Activated T-cell treated with anti-CD3 and anti-CD28 coated beads, Interleukin-2, amount 50 U/mL, for 48 hours (primary cell): ENCODE measurements at regions not wholly inside any gene's neighbourhood (a gene's known extent, or its start where the extent isn't known, plus 50 kb on each side); places are given as distances from the start of the nearest gene placed in this dataset.

ENCODE experiments used
- DNase-seq, 2 experiments: peaks; one replicate each; pipeline ENCODE4 v3.0.0-alpha.2; 2020

DNA sequence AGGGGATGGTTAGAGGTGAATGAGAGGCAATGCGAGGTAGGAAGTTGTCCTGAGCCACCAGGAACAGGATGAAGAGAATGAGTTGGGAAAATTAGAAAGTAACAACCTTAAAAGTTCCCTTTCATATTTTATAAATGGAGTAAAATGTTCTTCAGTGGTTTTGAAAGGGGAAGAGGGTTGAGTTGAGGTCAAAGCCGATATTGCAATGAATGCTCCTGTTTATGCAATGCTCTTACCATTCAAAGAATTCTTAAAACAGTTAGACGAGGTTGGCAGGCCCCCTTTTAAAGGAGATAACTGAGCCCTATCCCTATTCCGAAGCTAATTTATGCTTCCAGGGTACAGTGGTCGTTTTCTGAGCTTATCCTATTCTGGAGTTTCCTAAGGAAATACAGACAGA lies 2110.3 kb upstream of the CELF4 start:
- no peak for DNase-seq

- DNase-seq = no peak
Observed at GRCh38 chr18:39675368-39675767, 2109.8 kb upstream of the CELF4 start.

DNA sequence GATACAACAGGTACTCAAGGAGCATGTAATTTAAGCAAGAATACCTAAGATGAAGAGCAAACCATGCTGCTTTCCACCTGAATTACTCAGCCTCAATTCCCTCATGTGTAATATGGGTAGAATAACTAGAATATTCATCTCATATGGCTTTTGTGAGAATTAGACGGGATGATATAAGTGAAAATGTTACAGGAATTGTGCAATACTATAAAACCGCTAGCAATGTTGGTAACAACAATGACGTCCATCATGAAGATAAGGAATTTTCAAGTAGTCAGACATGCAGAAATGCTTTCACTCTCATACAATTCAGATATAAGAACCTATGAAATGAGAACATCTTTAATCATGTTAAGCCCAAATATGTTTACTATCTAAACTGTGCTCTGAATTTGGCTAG lies 2106.6 kb upstream of the CELF4 start:
- no peak for DNase-seq

DNA sequence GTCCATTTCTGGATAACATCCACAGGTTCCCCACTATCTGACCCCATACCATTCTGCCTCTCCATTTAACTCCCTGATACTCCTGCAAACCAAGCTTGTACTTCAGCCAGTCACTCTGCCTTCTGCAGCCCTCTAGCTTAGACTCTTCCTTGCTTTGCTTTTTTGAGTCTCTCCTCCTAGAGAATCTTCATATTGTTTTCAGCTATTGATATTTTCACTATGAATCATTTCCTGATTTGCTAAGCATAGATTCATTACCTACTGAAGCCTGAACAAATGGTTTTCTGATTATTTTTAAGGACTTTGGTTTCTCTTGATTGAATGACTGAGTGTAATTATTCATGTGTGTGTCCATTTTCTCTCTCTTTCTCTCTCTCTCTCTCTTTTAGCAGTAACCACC lies 2102.3 kb upstream of the CELF4 start:
- no peak for DNase-seq

DNA sequence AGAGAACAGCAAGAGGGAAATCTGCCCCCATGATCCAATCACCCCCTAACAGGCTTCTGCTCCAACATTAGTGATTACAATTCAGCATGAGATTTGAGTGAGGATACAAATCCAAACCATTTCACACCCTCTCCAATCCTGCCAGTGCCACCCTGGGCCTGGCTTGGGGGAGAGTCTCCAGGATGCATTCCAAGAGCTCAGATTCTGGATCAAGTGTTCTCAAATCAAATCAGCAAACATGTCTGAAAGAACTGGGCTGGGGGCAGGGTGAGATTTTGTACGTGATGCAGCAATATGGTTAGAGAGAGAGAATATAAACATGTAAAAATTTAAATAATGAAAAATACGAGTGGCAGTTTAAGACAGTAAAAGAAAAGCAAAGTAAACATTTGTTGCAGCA lies 2100.9 kb upstream of the CELF4 start:
- no peak for DNase-seq

DNA sequence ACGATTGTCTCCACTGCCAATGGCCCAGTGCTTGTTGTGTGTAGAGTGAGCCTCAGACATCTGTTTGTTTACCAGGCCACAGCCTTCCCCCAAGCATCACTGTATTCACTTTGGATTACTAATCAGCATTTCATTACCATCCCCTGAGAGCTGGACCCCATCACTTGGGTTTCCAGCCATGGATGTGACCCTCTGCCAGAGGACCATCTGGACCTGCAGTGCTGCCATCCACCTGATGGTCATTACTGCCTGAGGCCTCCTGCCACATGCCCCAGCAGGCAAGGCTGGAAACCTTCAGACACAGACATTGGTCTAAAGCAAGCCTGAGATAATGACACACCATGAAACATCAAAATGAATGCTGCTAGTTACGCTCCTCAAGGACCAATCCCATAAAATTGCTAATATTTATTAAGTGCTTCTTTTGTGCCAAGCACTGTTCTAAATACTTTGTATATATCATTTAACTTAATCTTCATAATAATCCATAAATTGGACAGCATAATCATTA lies 2096.3 kb upstream of the CELF4 start:
- DNase-seq = no peak

DNA sequence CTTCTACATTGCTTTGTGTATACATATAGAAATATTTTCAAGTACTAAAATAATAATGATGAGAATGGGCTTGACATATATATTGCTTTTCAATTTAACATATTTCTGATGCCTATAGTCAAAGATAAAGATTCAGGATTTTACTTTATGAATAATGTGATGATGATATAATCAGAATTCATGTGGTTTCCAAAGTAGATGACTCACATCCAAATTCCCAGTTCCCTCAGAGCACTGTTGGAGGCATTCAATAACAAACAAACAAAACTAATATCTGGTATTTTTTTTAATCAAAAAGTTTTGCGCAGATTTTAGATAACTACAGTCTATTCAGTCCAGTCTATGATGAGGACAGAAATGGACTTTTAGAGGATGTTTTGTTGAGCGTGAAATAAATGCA lies 2094.5 kb upstream of the CELF4 start:
- no peak for DNase-seq

DNA sequence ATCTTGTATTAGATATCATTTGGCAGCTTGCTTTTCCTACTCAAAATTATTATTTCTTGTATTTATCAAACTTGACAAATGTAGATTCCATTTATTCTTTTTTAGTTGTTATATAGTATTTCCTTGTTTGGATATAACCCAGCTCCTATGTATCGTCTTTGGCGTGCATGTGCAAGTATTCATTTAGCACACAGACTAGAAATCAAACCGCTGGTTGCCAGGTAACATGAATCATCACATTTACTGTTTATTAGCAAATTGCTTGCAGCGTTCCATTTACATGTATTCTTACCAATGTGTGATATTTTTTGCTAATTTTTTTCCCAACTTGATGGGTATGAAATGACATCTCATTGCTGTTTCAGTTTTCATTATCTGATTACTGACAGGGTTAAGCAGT lies 2089.7 kb upstream of the CELF4 start:
- no peak for DNase-seq

DNA sequence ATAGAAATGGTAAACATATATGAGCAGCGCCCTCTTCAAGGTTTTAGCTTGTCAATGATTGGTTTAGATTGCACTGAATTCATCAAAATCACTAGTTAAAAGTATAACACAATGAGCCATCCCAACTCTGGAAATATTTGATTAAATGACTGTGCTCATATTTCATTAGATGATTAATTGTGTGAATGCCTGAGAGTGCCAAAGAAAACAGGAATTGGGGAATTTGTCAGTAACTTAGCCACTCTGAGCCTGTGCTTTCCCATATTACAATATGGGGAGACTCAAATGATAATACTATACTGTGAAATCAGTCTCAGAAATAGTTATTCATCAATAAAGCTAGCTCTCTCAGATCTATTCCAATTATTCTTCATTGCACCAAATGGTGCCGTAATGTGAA lies 2087.6 kb upstream of the CELF4 start:
- no peak for DNase-seq

- no peak for DNase-seq
Observed at GRCh38 chr18:39648616-39649015, 2083.0 kb upstream of the CELF4 start.

- no peak for DNase-seq
Observed at GRCh38 chr18:39647627-39648534, 2082.3 kb upstream of the CELF4 start.

DNA sequence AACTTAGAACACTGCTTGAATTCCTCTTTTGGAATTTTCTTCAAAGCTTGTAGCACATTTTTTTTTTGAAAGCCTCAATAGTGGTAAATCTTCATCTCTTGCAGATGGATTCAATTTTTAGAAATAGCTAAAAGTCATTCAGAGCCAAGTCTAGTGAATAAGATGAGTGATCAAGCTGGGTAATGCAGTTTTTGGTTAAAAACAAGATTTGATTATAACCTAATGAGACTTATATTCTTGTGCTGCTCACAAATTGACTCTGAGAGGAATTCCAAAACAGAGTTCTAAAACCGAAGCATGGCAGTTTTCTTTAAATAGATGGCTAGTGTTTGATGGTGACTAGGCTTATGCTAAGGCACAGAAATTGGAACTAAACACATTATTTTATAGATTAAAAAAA lies 2072.6 kb upstream of the CELF4 start:
- DNase-seq = no peak

DNA sequence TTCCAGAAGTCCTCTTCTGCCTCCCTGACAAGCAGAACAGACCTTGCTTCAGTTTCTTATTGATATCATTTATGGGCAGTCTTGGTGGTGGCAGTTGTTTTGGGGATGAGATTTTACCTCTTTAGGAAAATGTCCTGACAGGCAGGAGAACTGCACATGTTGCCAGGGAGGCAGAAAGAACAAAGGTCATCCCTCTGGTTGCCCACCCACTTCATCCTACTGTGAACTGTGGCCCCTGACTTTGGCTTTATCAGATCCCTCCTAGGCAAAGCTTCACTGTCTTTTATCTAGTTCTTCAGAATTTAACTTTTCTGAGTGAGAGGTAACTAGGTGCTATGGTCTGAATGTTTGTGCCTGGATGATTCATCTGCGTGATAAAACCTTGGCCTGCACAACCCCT lies 2071.3 kb upstream of the CELF4 start:
- no peak for DNase-seq

DNA sequence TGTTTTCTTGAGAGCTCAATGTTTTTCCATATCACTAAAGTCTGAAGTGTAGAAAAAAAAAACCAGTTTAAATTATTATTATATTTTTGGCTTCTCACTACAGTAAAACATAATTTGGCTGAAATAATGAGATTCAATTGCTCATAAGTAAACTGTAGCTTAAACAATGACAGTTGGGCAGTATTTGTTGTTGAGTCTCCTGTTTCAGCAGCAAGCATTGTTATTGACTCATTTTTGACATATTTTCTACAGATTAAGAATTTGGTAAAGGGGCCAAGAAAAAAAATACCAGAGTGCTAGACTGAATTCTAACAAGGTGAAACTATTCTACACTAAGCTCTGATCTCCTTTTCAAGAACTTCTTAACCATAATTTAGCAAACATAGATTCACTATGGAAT lies 2070.4 kb upstream of the CELF4 start:
- no peak for DNase-seq

GRCh38 chr18:39635192-39635591 lies 2069.6 kb upstream of the CELF4 start:
- DNase-seq = no peak

- no peak for DNase-seq
Observed at GRCh38 chr18:39627936-39628335, 2062.3 kb upstream of the CELF4 start.

DNA sequence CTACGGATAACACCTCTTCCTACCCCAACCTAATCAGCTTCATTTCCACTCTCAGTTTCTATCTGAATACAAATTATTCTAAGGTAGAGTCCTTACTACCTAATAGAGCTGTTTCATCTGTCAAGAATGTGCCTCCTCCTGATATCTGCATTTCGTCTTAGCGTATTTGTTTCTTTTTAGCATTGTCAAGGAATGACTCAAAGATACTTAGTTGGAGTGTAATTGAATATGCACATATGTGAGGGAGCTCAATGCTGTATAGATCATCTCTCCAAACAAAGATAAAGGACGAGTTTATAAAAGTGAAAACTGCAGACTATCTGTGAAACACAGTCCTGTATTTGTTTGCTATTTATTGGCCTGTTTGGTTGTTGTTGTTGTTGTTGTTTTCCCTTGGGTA lies 2059.4 kb upstream of the CELF4 start:
- DNase-seq = no peak

DNA sequence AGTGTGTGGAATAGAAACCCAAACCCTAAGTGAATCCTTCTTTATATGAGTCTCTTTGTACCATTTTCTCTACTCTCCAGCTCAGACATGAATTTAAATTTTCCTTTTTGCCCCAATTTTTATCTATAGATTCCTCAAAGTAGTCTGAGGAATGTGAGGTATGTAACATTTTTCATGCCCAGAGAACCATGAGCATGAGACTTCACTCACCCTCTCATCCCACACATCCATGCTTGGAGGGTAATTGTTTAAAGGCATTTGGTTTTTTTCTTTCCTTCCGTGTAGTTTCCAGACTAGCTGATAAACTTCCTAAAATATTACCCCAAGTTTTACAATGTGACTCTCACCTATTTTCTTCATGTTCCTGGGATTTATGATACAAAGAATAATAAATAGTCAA lies 2056.8 kb upstream of the CELF4 start:
- DNase-seq = no peak

DNA sequence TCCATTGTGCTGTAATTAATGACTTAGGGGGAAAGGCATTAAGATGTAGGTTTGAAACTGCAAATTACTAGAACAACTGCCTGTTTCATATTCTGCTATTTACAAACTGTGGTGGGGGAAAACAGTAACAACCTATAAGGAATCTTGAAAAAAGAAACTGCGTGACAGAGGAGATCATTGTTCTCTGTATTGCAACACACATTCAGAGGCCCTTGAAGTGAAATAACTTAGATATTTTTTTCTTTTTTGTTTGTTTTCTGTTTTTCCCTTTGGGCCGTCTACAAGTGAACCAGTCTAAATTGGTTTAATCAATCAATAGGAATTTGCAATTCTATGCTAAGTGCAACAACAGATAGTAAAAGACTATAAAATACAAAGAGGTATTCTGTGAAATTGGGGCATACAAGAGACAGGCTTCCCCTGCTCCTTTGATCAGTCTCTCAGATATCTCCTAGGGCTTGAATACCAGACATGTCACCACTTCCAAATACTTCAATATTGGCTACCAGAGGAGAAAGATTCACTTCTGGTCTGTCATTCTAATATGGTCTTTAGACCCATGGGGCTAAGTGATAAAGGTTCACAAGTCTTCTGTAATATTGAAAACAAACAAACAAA lies 2055.1 kb upstream of the CELF4 start:
- DNase-seq = no peak

- DNase-seq = no peak
Observed at GRCh38 chr18:39618265-39619003, 2052.8 kb upstream of the CELF4 start.

DNA sequence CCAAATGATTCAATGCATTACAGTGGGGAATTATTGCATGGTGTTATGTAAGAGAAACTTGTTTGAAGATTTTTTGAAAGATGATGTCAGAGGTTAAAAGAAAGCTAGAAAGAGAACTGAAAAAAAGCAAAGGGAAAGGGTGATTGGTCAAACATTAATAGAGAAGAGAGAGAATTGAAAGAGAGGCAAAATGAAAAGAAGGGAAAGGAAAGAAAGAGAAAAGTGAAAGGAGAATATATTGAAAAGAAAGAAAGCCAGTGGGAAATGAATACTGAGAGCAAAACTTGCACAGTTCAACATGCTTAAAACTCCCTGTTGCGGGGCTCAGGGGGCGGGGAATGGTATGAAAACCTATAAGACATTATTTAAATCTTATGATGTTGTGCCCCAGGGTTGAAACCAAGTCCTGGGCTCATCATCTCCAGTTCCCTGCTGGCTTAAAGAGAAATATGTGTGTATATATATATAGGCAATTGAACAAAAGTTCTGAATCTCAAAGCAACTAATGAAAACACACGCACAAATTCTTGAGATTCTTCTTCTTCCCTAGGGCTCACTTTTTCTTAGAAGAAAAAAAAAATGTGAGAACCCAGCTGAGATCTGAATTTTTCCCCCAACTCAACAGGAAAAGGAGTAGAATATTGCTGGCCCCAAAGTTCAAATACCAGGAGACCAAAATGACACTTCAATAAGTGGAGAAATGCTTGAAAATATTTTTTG lies 2045.9 kb upstream of the CELF4 start:
- DNase-seq = no peak

- no peak for DNase-seq
Observed at GRCh38 chr18:39607034-39607433, 2041.4 kb upstream of the CELF4 start.

- DNase-seq = no peak
Observed at GRCh38 chr18:39604836-39605235, 2039.2 kb upstream of the CELF4 start.
